OCI-LY7 (cell line): ENCODE measurements at regions not wholly inside any gene's neighbourhood (a gene's known extent, or its start where the extent isn't known, plus 50 kb on each side); places are given as distances from the start of the nearest gene placed in this dataset.

Source experiments
- EZH2phosphoT487 ChIP-seq: fragments of 200-600 bp; sonication (generic); IDR thresholded peaks from 2 replicates; pipeline ENCODE4 v1.6.1; 2018; ENCODE audit warnings: low read depth, borderline replicate concordance, mild to moderate bottlenecking, mixed run types, antibody characterized with exemption, low read length, moderate library complexity, mixed read lengths
- TF ChIP-seq, protein P1 (sequence below): fragments of 200-600 bp; sonication (generic); conservative IDR thresholded peaks from 2 replicates; pipeline ENCODE4 v1.5.1; 2014; ENCODE audit warnings: mild to moderate bottlenecking, antibody characterized with exemption, low read length, moderate library complexity, mixed read lengths

DNA sequence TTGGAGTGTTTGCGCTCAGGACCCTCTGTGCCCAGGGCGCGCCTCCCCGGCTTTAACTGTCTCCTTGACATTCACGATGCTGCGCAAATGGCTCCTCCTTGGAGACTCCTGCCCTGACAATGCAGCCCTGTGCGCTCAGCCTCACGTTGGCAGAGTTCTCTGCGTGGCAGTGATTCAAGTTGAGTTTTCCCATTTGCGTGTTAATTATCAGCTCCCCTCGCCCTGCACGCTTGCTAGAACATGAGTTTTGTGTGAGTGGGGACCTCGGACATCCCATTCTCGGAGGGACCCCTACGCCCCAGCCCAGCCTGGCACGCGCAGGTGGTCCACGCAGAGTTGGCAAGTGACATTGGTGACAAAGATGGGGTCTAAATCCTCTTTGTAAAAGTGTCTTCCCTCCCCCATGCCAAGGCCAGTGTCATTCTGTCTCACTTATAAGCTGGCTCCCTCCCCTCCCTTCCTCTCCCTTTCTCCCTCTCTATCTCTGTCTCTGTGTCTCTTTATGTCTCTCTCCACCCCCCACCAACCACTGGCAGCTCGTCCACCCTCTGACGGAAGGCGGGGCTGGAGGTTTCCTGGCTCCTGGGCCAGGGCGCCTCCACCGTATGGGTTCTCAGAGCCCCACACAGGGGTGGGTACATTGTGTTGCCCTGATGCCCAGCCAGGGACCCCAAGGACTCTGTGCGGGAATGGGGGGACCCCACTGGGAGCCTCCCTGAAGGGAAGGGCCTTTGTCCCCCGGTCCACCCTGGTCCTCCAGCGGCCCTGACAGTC lies 169.3 kb downstream of the OLFM1 start:
- TF ChIP-seq, protein P1, sequence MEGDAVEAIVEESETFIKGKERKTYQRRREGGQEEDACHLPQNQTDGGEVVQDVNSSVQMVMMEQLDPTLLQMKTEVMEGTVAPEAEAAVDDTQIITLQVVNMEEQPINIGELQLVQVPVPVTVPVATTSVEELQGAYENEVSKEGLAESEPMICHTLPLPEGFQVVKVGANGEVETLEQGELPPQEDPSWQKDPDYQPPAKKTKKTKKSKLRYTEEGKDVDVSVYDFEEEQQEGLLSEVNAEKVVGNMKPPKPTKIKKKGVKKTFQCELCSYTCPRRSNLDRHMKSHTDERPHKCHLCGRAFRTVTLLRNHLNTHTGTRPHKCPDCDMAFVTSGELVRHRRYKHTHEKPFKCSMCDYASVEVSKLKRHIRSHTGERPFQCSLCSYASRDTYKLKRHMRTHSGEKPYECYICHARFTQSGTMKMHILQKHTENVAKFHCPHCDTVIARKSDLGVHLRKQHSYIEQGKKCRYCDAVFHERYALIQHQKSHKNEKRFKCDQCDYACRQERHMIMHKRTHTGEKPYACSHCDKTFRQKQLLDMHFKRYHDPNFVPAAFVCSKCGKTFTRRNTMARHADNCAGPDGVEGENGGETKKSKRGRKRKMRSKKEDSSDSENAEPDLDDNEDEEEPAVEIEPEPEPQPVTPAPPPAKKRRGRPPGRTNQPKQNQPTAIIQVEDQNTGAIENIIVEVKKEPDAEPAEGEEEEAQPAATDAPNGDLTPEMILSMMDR = no peak
- TF ChIP-seq EZH2phosphoT487 = no peak
